ENCODE measurements at regions not wholly inside any gene's neighbourhood (a gene's known extent, or its start where the extent isn't known, plus 50 kb on each side); places are given as distances from the start of the nearest gene placed in this dataset.
"Not testable (repeated sequence)": the region's sequence is repeated elsewhere in the genome, so short reads cannot be mapped to it uniquely, and the experiment has no call there.

DNA sequence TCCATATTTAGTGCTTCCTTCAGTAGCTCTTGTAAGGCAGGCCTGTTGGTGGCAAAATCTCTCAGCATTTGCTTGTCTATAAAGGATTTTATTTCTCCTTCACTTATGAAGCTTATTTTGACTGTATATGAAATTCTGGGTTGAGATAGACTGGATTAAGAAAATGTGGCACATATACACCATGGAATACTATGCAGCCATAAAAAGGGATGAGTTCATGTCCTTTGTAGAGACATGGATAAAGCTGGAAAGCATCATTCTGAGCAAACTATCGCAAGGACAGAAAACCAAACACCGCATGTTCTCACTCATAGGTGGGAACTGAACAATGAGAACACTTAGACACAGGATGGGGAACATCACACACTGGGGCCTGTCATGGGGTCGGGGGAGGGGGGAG is 73.1 kb downstream of the ADCYAP1 start:
- H3K36me3 ChIP-seq (ENCODE audit: control insufficient read depth, insufficient read depth, low read length); H3K4me3 ChIP-seq (ENCODE audit: low read depth, low read length); H3K27me3 ChIP-seq (ENCODE audit: control insufficient read depth, insufficient read depth, low read length); FAIRE-seq; DNase-seq (ENCODE audit: low read depth): not testable (repeated sequence)

DNA sequence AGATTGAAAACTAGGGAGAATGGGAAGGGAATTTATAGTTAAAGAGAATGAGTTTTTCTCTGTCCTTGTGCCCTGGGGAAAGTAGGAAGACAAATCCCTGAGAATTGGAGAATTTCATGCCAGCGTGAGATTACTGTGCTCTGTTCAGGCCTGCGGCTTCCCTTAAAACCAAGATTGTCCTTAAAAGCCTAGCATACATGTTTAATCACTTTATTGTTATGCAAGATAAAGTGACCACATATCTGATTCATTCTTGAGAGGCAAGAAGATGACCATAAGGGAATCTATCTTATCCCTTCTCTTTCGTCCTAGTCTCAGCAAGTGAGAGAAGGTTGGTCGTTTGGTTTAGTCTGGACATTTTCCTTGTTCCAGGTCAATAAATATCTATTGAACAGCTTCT is 75.9 kb downstream of the ADCYAP1 start:
- TF ChIP-seq, protein P1, sequence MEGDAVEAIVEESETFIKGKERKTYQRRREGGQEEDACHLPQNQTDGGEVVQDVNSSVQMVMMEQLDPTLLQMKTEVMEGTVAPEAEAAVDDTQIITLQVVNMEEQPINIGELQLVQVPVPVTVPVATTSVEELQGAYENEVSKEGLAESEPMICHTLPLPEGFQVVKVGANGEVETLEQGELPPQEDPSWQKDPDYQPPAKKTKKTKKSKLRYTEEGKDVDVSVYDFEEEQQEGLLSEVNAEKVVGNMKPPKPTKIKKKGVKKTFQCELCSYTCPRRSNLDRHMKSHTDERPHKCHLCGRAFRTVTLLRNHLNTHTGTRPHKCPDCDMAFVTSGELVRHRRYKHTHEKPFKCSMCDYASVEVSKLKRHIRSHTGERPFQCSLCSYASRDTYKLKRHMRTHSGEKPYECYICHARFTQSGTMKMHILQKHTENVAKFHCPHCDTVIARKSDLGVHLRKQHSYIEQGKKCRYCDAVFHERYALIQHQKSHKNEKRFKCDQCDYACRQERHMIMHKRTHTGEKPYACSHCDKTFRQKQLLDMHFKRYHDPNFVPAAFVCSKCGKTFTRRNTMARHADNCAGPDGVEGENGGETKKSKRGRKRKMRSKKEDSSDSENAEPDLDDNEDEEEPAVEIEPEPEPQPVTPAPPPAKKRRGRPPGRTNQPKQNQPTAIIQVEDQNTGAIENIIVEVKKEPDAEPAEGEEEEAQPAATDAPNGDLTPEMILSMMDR (IDR thresholded peaks at IDR 0.05; ENCODE audit: insufficient read depth, low read length, severe bottlenecking), result no peak
- no peak for FAIRE-seq

DNA sequence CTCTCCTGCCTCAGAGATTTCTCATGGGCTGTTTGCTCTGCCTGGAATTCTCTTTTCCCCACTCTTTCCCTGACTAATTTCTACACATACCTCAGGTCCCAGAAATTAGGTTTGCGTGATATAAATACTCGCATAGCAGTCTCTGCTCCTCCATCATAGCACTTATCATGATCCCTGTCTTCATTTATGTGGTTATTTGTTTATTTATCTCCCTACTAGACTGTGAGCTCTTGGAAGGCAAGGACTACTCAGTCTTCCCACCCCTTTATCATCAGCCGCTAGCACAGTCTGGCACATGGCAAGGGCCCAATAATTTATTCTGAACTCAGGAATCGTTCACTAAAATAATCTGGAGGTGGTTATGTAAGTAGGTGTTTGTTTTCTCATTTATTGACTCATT is 79.3 kb downstream of the ADCYAP1 start:
- no peak overlapping the region for H3K4me3 ChIP-seq (ENCODE audit: low read depth, low read length)
- FAIRE-seq, result peak; percentile 13
- no peak for DNase-seq (ENCODE audit: low read depth)
- no peaks in the 10 kb centered on the region for H3K27me3 ChIP-seq (ENCODE audit: control insufficient read depth, insufficient read depth, low read length)
- TF ChIP-seq, protein P1 (IDR thresholded peaks at IDR 0.05; ENCODE audit: insufficient read depth, low read length, severe bottlenecking), result no peak
- no peaks in the 10 kb centered on the region for H3K36me3 ChIP-seq (ENCODE audit: control insufficient read depth, insufficient read depth, low read length)

More for the DNA sequence above, 75.9 kb downstream of the ADCYAP1 start:
- no peak overlapping the region for H3K4me3 ChIP-seq (ENCODE audit: low read depth, low read length)
- no peaks in the 10 kb centered on the region for H3K27me3 ChIP-seq (ENCODE audit: control insufficient read depth, insufficient read depth, low read length)
- H3K36me3 ChIP-seq (ENCODE audit: control insufficient read depth, insufficient read depth, low read length), result no peaks in the 10 kb centered on the region
- DNase-seq (ENCODE audit: low read depth), result no peak

DNA sequence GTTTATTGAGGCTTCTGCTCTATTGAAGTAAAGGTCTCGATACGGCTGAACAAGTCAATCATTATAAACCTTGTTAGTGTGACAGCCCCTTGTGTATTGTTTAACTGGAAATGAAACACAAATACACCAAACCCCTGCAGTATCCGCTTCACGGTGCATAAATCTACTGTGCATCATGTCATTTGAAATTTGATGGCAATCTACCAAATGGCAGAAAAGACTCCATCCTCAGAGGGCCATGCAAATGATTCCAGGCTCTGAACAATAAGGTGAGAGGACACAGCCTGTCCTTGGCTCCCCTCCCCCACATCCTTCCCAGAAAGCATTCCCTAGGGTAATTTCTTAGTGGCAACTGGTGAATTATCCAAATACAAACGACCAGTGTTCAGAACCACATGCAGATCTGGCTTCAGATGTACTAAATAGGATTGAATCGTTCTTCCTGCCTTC is 80.6 kb downstream of the ADCYAP1 start:
- Histone ChIP-seq H3K4me3 (ENCODE audit: low read depth, low read length) (no peak overlapping the region), H3K36me3 (ENCODE audit: control insufficient read depth, insufficient read depth, low read length) (no peaks in the 10 kb centered on the region), H3K27me3 (ENCODE audit: control insufficient read depth, insufficient read depth, low read length) (no peaks in the 10 kb centered on the region)
- no peak for FAIRE-seq
- DNase-seq (ENCODE audit: low read depth), result no peak
- TF ChIP-seq, protein P1 (IDR thresholded peaks at IDR 0.05; ENCODE audit: insufficient read depth, low read length, severe bottlenecking), result no peak

DNA sequence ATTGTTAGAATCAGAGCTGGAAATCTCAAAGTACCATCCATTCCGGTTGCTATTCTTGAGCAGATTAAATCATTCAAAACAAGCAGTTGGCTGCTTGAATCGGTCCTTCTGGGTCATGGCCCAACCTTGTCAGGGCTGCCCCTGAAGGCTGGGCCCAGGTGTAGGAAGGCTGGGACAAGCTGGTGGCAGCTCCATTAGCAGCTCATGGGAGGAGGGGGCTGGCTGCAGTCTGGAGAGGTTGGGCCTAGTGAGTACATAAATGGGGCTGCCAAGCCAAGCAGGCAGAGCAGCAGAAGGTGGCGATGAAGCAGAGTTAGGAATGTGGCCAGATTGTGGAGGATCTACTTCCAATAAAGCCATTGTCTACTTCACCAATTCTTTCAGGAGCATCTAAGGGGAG is 81.4 kb downstream of the ADCYAP1 start:
- TF ChIP-seq, protein P1 (IDR thresholded peaks at IDR 0.05; ENCODE audit: insufficient read depth, low read length, severe bottlenecking), result no peak
- DNase-seq (ENCODE audit: low read depth) (no peak), FAIRE-seq (peak; percentile 68)
- H3K27me3 ChIP-seq (ENCODE audit: control insufficient read depth, insufficient read depth, low read length), result no peaks in the 10 kb centered on the region
- H3K36me3 ChIP-seq (ENCODE audit: control insufficient read depth, insufficient read depth, low read length), result no peaks in the 10 kb centered on the region
- H3K4me3 ChIP-seq (ENCODE audit: low read depth, low read length), result no peak overlapping the region

DNA sequence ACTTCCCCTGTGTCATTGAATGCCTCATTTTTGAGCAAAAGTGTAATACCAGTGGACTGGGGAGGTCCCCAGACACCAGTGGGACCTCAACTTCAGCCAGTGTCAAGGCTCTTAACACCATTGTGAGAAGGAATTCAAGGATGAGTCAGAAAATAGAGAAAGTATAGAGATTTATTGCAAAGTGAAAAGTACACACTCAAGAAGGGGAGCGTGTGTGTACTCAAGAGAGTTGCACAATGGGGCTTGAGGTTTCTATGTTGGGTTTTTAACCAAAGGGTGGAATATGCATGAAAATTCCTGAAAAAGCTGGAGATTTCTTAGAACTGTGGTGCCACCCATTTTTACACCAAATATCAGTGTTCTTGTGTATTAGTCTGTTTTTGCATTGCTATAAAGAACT is 81.9 kb downstream of the ADCYAP1 start:
- Histone ChIP-seq H3K36me3 (ENCODE audit: control insufficient read depth, insufficient read depth, low read length) (no peaks in the 10 kb centered on the region), H3K27me3 (ENCODE audit: control insufficient read depth, insufficient read depth, low read length) (no peaks in the 10 kb centered on the region), H3K4me3 (ENCODE audit: low read depth, low read length) (no peak overlapping the region)
- TF ChIP-seq, protein P1 (IDR thresholded peaks at IDR 0.05; ENCODE audit: insufficient read depth, low read length, severe bottlenecking), result no peak
- FAIRE-seq (no peak), DNase-seq (ENCODE audit: low read depth) (no peak)

Measured in bronchial epithelial cell (primary cell).